GM12865 (cell line): ENCODE measurements at regions not wholly inside any gene's neighbourhood (a gene's known extent, or its start where the extent isn't known, plus 50 kb on each side); places are given as distances from the start of the nearest gene placed in this dataset.

ENCODE experiments used
- DNase-seq: peaks from one replicate; pipeline ENCODE4 v3.0.0; 2010; ENCODE audit warnings: low read depth
- H3K4me3 ChIP-seq: 2 replicates; pipeline ENCODE4 v1.5.1; 2011; ENCODE audit warnings: mild to moderate bottlenecking, low read depth, low read length, control low read depth
- CTCF ChIP-seq: IDR thresholded peaks from 2 replicates; pipeline ENCODE4 v1.5.1; 2011; ENCODE audit warnings: low read length, control low read depth, low read depth, inconsistent platforms; ENCODE audit not compliant: insufficient read depth; ENCODE audit errors: missing control alignments

- no peak for TF ChIP-seq CTCF
- no peak overlapping the region for H3K4me3 ChIP-seq
- no peak for DNase-seq
Measured at GRCh38 chr2:15772086-15772595, 168.2 kb upstream of the MYCN start.

GRCh38 chr2:15772681-15773080, 167.7 kb upstream of the MYCN start:
- TF ChIP-seq CTCF, result no peak

GRCh38 chr2:15773204-15773603, 167.1 kb upstream of the MYCN start:
- no peak for DNase-seq
- H3K4me3 ChIP-seq, result no peak overlapping the region
- TF ChIP-seq CTCF, result no peak

More at GRCh38 chr2:15772681-15773080, 167.7 kb upstream of the MYCN start:
- no peak for DNase-seq
- H3K4me3 ChIP-seq, result no peak overlapping the region

GRCh38 chr2:15773846-15774245, 166.5 kb upstream of the MYCN start:
- DNase-seq, result no peak
- H3K4me3 ChIP-seq, result no peak overlapping the region
- TF ChIP-seq CTCF, result no peak

- TF ChIP-seq CTCF, result no peak
- no peak for DNase-seq
- H3K4me3 ChIP-seq, result no peak overlapping the region
Measured at GRCh38 chr2:15775753-15776628, 164.4 kb upstream of the MYCN start.

GRCh38 chr2:15776629-15776919, 163.8 kb upstream of the MYCN start:
- H3K4me3 ChIP-seq, result no peak overlapping the region
- no peak for DNase-seq
- no peak for TF ChIP-seq CTCF
